ENCODE measurements at regions not wholly inside any gene's neighbourhood (a gene's known extent, or its start where the extent isn't known, plus 50 kb on each side); places are given as distances from the start of the nearest gene placed in this dataset.
"Not testable (repeated sequence)": the region's sequence is repeated elsewhere in the genome, so short reads cannot be mapped to it uniquely, and the experiment has no call there.

DNA sequence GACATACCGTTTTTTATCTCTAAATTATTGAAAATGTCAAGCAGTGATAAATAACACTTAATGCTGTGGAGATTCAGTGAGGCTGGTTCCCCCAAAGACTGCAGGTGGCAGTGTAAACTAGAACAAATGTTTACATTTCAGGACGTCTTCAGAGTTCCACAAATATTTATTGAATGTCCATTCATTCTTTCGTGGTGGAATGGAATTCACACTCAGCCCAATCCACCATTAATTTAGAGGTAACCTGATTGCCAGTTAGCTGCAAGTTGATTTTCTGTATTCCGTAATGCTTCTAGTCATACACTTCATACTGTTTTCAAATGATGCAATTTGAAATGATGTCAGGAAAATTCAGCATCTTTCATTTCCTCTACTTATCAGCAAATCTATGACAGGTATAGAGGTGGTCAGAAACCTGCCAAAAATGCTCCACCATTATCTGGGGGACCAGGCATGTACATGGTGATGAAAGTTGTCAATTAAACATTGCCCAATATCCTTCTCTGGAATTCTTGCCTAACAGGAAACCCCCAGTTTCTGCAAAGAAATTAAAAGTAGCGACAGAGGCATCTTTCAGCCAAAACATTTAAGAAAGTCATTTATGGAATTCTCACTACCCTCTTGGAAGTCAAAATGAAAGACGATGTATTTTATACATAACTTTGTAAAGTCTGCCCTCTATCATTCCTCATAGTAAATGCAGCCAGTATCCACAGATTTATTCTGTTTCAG, 94.3 kb upstream of the BMAL1 start:
- no peak for DNase-seq

DNA sequence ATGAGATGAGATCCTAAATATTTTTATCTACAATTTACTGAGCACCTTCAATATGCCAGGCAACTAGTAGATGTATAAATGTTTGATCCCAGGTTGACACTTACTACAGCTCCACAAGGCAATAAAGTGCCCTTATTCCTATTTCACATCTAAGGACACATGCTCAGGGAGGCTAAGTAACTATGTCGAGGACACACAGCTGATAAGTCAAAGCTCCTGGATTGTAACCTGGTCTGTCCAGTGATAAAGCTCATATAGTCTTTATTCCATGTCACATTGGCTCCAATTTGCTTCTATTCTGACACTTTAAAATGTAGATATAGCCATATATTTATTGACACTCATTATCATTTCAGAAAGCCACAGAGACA, 93.8 kb upstream of the BMAL1 start:
- DNase-seq = no peak

DNA sequence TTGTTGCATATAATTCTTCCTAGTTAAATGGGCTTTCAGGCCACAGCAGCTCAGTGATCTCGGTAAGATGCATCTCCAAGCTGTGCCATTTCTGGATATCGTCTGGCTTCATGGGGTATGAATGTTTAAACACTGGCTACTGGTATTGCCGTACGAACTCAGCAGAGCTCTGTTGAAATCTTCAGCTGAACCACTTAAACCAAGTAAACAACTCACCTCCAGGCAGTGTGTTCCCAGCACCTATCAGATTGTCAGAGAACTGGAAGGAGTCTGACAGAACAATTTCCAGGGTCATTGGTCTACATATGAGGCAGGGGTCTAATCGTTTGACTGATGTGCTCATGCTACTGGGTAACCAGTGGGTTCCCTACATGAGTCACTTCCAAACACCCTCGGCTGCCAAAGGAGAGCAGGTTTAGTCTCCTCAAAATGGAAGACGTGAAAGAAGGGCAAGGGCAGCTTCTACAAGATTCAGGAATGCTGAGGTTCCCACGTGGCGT, 93.2 kb upstream of the BMAL1 start:
- DNase-seq = no peak

DNA sequence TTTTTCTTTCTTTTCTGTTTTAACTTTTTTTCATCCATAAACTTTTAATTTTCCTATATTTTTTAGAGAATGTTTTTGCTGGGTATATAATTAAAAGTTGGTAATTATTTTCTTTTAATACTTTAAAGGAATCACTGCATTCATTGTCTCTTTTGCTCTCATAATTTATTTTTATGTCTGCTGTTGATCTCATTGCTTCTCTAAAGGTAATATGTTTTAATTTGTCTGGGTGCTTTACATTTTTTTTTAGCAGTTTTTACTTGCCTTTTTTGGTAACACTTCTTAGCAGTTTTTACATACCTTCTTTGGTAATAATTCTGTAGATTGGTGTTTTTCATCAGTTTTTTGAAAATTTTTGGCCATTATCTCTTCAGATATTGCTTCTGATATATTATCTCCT, 89.4 kb upstream of the BMAL1 start:
- DNase-seq = no peak

DNA sequence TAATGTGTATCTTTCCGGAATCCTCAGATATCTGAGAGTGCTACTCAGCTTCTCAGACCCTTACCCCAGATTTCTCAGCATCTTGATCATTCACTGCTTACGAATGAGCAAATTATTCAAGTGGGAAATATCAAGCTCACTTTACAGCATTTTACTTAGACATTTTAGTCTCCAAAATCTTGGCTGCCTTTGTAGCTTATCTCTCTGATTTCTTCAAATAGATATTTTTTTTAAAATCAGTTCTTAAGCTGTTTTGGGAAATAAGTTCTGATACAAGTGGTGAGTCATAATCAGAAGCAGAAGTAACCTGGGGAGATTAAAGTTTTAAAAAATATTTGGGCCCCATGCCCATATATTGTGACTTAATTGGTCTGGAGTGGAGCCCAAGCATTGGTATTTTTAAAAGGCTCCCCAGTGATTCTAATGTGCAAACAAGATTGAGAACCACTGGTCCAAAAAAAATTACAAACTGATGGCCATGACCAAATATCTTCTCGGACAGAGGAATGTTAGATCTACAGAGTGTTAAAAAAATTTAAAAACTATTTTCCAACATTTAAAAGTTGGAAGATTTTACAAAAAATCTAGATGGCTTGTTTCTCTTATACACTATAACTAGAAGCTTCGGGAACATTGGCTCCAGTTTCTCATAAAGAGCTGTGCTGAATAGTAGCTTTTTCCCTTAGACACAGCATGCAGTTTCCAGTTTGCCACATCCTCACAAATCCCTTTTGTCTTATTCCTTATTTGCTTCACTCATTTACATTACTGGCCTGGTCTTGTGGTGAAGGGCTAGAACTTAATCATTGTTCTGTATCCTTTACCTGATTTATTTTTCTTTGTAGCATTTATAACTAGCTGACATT, 87.8 kb upstream of the BMAL1 start:
- DNase-seq = no peak

DNA sequence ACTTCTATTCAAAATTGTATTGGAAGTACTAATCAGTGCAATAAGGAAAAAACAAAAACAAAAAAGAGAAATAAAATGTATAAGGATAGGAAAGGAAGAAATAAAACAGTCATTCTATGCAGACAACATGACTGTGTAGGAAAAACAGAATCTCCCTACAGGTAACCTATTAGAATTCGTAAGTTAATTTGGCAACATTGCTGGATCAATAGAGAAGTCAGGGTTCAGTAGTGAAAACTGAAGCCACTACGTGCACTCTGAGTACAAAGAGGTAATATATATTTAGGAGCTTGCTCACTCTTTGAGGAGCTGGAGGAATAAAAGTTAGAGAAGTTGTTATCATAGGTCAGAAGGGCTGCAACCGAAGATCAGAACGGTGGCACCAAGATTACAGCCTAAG, 84.0 kb upstream of the BMAL1 start:
- no peak for DNase-seq

DNA sequence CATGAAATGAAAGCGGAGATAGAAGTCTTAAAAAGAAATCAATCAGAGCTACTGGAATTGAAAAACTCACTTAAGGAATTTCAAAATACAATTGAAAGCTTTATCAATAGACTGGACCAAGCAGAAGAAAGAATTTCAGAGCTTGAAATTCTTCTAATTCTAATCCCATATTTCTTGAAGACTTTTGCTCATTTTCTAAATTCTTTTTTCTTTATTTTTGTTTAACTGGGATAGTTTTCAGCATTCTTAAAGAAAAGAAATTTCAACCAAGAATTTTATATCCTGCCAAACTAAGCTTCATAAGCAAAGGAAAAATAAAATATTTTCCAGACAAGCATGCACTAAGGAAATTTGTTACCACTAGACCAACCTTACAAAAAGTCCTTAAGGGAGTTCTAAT, 80.2 kb upstream of the BMAL1 start:
- not testable (repeated sequence) for DNase-seq

DNA sequence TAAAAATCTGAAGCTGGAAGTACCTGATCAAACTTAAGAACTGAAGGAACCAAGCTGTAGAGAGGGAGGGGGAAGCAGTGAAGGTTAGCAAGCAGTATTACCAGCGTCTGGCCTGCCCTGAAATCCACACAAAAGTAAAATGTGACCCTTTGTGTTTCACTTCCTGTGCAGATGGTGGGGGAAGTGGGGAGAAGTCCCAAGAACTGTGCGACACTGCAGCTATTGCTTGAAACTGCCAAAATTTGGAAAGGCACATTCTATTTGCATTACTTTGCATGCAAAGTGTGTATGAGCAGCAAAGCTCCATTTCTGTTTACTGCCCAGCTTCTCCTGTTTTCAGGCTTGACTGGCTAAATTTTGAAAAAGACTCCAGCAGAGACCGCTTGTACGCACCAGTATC, 72.1 kb upstream of the BMAL1 start:
- peak; percentile 58 for DNase-seq

DNA sequence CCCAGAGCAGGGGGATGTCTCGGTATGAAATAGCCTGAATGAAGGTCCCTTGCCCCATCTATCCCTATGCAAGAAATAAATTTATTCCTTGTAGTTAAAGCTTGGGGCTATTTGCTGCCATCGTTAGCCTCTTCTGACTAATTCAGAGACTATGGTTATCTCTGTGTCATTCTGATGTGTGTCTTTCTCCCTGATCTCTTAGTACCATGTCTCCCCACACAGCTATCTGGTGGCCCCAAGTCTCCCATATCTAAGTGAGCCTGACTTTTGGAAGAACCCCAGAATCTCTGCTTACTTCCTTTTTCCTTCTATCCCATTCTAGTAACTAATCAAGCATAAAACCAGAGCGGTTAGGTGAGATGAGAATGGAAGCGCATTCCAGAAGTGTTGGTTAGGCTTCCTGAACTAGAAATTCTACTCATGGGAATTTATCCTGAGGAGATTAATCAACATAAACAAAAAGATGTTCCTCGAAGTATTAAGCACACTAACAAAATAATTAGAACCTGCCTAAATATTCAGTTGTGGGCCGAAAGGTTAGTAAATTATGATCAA, 71.4 kb upstream of the BMAL1 start:
- no peak for DNase-seq

DNA sequence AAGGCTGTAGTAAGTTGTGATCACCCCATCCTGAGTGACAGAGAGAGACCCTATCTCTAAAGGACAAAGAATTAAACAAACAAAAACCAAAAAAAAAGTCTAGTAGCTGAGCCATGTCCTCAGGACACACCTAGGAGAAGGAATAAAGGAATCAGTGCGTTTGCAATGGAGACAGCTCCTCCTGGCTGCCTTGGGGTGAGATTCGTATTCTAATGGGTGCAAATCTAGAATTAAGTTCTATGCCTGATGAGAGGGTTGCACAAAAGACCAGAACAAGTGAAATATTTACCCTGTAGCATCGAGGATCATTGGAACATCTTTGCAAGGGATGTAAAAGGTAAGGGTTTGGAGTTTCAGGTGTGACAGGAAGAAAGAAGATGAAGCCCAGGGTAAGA, 70.3 kb upstream of the BMAL1 start:
- DNase-seq = no peak

DNA sequence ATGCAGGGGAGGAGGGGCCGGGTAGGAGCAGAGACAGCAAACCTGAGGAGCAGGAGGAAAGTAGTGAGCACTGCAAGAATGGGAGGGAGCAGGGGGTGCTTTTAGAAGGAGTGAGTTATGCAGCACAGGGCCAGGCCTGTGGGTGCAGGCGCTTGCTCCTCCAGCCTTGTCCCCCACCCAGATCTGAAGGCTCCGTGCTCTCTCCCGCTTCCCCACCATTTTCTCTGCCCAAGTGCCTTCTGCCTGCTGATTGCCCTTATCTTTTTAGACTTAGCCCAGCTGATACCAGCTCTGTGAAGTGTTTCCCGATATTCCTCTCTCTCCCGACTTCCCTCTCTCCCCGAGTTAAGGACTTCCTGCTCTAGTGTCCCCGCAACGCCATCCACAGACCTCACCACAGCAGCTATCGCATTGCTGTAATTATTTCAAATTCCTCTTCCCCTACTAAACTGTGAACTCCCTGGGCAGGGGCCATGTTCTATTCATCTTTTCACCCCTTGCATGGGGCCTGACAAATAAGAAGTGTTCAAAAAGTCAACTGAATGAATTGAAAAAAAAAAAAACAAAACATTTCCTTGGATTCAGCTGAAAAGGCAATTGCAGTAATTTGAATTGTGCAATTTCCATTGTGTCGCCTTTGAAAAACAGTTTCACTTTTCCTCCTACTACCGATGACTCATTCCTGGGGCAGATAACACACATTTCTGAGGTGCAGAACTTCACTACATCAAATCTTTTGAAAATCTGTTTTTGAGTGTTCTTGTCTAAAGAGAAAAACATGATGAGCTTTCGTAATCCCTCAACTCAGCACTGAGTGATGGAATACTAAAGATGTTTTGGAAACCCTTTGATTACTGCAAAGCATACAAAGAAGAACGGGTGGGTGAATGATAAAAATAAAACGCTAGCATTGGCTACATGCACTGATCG, 69.7 kb upstream of the BMAL1 start:
- DNase-seq = no peak

DNA sequence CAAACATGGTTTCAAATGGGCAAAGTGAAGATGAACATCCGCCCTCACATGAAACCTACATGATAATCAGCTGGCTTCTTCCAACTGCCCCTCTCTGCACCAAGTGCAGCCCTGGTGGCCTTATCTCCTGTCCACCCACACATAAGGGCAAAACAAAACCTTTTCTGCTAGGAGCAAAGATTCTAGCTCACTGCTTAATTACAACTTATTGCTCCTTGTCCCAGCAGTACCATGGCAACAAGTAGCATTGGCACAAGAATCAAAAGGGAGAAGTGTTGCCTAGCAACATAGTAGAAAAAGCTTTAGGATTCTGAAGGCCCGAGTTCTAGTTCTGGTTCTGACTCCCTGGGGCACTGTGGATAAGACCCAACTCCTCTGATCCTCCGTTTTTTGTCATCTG, 68.7 kb upstream of the BMAL1 start:
- no peak for DNase-seq

DNA sequence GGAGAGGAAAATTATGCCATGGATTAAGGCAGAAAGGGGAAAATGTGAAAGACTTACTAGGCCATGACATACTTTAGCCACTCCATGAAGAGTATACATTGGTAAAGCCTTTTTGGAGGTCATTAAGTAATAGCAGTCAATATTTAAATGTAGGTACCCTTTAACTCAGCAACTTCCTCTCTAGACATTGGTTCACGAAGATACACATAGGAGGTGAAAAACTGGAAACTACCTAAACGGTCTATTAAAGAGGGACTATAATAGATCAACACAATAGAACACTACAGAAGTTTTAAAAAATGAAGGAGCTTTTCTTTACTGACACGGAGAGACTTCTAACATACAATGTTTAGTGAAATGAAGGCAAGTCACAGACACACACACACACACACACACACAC, 68.2 kb upstream of the BMAL1 start:
- no peak for DNase-seq

DNA sequence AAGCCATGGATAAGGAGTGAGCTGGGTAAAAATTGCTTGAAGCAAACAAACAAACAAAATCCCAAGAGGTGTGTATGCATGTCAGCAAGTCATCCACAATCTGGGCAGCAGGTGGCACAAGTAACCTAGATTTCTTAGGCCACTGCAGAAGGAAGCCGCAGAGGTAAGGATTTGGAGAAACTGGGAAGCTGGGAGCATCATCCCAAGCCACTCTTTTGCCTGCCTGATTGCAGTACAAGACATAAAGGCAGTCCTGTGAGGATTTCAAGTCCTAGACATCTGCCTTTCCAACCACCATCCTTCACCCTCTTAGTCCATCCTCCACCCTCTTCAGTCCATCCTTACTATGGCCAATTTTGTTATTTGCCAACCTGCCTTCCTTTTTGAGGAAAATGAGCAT, 67.2 kb upstream of the BMAL1 start:
- DNase-seq = peak; percentile 21

DNA sequence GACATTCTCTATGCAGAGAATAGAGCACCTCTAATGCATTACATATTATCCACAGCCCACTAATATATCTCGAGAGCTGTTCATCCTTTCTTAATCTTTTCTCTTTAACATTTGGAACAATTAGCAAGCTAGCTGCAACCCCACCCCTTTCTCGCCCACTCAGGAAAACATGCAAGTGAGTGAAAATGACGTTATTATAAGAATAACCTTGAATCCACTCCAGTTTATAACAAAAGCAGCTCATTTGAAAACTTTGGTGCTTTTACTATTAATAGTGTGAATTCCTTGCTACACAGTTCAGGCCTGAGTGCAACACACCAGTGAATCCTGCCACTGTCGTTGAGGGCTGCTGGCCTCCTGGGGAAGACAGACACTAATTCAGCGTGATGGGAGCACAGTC, 63.3 kb upstream of the BMAL1 start:
- no peak for DNase-seq

DNA sequence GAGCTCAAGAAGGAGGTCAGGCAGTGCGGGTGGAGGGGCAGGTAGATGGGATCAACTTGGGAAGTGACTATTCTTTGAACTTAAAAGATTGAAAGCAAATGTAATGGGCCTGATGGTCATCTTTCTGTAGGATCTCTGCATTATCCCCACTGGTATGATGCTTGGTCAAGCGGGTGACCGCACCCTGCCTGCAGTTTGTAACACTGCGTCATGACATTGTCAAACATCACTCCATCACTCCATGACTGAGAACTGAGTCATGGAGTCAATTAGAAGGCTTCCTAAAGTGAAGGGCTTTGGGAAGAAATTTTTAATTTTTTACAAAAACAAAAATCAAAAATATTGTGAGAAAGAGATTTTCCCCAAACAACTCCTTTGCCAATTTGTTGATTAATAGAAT, 62.4 kb upstream of the BMAL1 start:
- no peak for DNase-seq

DNA sequence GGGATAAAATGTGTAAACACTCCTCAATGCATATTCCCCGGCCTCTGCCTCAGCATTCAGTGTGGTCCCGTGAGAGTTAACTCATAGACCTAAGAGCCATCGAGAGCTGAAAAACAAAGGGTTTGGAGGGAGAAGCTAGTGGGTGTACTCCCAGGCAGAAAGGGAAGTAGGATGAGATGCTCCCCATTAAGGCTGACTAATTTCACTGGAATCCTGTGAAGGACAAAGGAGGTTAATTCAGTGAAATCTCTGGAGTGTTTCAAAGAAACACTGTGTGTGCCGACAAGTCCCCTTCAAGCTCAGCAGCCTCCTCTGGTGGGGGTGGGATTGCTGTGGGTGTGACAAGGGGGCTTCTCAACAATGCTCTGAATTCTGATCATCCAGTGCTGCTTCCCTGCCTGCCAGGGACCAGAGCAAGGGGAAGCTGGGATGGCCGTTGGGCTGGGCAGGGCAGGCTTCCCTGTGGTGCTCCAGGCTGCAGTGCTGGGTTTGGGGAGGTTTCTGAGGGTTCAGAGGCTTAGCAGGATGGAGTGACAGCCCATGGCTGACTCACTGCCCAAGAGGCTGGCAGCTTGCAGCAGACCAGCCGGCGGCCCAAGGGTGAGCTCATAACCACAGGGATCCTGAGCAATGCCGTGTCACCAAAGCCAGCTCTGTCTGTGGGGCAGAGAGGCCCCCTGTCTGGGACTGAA, 61.4 kb upstream of the BMAL1 start:
- DNase-seq = no peak

DNA sequence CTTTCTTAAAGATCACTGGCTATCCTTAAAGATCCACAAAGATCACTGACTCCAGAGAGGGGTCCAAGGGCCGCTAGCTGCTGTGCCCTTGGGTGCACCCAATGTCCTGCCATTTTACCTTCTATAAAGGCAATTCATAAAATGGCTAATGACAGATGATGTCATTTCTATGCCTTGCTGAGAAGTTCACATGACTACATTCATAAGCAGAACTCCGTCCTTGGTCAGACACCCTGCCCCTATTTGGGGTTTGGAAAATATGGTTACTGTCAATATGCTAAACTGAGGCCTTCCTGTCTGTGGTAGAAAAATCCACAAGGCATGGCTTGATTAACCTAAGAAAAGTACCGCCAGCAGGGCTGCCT, 60.9 kb upstream of the BMAL1 start:
- no peak for DNase-seq

DNA sequence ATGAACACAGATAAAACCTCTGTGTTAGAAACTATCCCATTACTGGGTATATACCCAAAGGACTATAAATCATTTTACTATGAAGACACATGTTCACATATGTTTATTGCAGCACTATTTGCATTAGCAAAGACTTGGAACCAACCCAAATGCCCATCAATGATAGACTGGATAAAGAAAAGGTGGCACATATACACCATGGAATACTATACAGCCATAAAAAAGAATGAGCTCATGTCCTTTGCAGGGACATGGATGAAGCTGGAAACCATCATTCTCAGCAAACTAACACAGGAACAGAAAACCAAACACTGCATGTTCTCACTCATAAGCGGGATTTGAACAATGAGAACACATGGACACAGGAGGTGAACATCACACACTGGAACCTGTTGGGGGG, 58.9 kb upstream of the BMAL1 start:
- DNase-seq = not testable (repeated sequence)

DNA sequence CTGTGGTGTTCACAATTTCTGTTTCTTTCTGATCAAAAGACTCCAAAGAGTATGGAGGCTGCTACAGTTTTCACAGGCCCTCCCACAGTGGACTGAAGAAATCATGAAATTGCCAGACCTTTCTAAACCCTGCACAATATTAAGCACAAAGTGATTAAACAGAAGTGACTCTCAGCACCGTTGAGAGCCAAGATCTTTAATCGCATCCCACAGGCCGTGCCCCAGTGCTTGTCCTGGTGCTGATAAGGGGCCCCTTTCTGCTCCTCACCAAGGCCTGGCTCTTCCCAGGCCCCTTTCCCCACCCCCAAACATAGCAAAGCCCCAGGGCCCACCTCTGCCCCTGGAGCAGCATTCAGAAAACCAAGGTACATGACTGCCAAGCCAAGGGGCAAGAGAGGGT, 57.4 kb upstream of the BMAL1 start:
- DNase-seq = no peak

DNA sequence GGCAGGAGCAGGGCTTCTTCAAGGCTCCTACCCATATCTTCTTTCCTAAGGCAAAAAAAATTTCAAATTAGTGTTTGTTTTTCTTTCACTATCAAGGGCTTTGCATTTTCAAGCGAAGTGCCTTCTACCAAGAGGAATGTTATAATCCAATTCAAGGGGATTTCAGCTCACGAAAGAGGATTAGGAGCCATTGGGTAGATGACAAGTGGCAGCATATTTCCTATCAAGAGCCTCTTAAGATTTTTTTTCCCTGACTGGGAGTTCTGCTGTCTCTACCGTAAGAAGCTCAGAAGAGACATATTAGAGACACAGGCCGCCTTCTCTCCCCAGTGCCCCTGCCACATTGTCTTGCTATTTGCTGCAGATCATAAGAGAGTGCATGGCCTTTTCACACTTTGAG, 55.9 kb upstream of the BMAL1 start:
- no peak for DNase-seq

DNA sequence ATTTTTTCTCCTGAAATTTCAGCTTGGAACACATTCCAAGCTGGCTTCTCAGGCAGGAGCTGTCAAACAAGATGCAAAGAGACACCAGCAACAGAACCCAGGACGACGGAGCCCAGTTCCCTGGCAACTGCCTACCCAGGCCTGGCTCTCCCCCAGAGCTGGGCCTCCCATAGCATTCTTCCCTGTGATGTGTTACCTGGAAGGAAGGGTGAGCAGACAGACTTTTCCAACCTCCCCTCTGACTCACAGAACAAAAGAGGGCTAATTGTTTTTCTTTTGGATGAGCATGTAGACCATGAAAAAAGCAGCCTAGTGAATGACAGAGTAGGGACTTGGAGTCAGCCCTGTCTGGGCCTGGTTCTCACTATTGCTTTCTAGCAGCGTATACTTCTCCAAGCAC, 55.3 kb upstream of the BMAL1 start:
- DNase-seq = no peak

DNA sequence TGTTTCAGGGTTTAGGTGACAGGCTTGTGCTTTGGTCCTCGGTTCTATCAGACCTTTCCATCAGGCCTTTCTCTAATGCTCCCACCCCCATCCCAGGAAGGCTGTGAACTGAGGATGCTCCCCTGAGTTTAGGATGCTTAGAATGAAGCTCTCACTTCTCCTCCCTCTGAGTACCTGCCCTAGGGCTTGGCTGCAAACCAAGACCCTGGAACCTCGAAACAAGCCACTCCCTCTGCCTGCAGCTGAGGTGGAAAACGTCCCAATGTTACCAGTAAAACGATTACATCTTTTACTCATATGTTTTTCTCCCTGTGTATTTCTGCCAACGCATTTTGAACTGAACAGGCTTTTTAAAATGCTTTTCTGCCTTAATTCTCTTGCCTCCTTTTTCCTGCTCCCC, 54.5 kb upstream of the BMAL1 start:
- no peak for DNase-seq
